GM12873 (cell line): ENCODE measurements at regions not wholly inside any gene's neighbourhood (a gene's known extent, or its start where the extent isn't known, plus 50 kb on each side); places are given as distances from the start of the nearest gene placed in this dataset.

Experiments used
- CTCF ChIP-seq: IDR thresholded peaks from 2 replicates; pipeline ENCODE4 v1.5.1; 2012; ENCODE audit warnings: low read depth, mild to moderate bottlenecking, moderate library complexity, low read length, control low read depth; ENCODE audit not compliant: insufficient read depth; ENCODE audit errors: missing control alignments

DNA sequence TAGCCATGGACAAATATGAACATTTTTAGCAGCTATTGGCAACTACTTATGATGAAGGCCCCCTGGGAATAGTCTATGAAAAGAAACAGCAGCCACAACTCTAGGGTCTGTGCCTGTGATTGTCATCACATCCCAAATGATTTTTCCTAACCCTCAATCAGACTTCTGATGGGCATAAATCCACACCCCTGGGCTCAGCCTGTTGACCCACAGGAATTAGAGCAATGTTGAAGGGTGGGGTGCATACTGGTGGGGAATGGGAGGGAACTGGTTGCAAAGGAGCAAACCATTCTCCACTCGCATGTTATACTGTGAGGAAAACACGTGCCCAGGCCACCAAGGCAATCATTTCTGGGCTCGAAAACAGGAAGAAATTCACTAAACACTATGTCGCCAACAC, 106.5 kb upstream of the CTNNB1 start:
- TF ChIP-seq CTCF: no peak

DNA sequence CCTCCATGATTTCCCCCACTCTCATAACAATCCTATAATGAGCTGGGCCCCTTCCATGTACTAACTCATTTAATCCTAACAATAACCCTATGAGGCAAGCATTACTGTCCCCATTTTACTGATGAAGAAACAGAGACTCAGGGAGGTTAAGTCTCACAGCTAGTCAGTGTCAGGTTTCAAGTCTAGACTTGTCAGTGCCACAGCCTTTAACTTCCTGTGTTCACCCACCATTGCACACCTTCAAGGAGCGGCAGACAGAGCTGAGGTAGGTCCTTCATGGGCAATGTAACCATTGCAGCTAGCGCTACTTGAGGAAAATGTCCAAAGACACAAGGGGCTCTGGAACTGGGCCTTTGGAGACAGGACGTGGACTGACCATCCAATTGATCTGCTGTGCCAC, 105.8 kb upstream of the CTNNB1 start:
- no peak for TF ChIP-seq CTCF

GRCh38 chr3:41094351-41094750, 105.0 kb upstream of the CTNNB1 start:
- TF ChIP-seq CTCF: no peak

DNA sequence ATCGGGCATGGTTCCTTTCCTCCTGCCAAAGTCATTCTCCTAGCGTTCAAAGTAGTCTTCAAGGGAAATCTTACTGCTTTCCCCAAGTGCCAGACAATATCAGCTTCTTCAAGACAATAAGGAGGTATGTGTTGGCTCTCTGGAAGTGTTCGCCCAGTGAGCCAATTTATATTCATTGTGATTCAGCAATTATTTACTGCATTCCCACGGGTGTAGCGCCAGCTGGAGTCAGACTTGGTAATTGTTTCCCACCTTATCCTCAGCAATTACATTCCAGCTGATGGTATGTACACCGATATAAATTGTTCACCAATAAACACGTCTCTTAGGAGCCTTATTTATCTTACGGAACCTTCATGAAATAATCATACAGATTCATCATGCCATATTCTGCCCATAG, 103.6 kb upstream of the CTNNB1 start:
- no peak for TF ChIP-seq CTCF

DNA sequence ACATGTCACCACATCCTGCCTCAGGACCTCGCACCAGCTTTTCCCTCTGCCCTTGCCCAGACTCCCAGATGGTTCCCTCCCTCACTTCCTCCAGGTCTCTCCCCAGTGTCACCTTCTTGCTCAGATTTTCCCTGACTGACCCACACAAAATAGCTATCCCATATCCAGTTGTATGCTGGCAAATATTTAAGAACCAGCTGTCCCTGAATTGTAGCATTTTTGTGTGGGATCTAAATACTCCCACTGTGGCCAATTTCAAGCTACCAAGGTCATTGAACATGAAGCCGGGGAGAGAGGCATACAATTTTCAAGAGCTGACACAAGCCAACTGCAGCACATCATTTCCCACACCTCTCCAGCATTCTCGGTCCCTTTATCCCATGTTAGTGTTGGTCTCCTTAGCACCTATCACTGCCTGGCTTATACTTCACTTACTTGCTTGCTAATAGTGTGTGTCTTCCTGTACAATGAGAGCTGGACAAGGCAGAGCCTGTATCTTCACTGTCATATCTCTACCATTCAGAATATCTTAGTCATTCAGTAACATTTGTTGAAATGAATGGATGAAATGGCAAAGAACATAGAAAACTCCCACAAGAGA, 101.3 kb upstream of the CTNNB1 start:
- no peak for TF ChIP-seq CTCF

- no peak for TF ChIP-seq CTCF
Observed at GRCh38 chr3:41101231-41101630, 98.1 kb upstream of the CTNNB1 start.

- TF ChIP-seq CTCF: no peak
Observed at GRCh38 chr3:41102053-41102556, 97.2 kb upstream of the CTNNB1 start.

DNA sequence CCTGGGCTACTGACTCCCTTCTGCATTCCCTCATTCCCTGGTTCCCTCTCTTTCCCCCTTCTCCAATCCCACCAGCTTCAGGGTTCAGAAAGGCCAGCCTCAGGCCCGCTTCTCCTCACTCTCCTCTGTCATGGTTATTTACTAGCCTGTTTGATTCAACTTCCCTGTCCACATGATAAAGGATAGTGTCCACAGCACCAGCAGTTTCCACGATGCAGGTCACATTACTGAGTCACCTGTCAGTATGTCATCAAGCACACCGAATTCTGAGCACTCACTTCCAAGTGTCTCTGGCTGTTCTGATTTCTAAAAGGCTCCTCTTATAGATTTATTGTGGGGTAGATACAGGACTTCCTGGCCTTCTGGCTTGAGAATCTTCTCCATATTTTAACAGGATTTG, 96.6 kb upstream of the CTNNB1 start:
- TF ChIP-seq CTCF: no peak
